Right ventricle myocardium inferior (tissue), 1 donor: ENCODE measurements at regions not wholly inside any gene's neighbourhood (a gene's known extent, or its start where the extent isn't known, plus 50 kb on each side); places are given as distances from the start of the nearest gene placed in this dataset.
"Not testable (repeated sequence)": the region's sequence is repeated elsewhere in the genome, so short reads cannot be mapped to it uniquely, and the experiment has no call there.

Source experiments
- ATAC-seq: fragments of 200-7000 bp; cut with Tn5 transposase; one replicate; pipeline ENCODE4 v1.9.1; 2020; ENCODE audit warnings: mild to moderate bottlenecking, moderate library complexity
- DNase-seq: peaks from one replicate; pipeline ENCODE4 v3.0.0; 2021; ENCODE audit errors: missing footprints
- intact Hi-C: fragments of 100-400 bp; cut with DNase I; formaldehyde crosslinking; loops from one replicate; pipeline ENCODE4 v1.11.0; 2022
- donor health status: DM: no; HTN: yes; CAD: no; lungs with severe emphysema.

- ATAC-seq (no peak), DNase-seq (no peak)
- intact Hi-C loops = no loop called here
These were observed 1525.6 kb downstream of the MAT2B start for GRCh38 chr5:165030971-165031370.

- intact Hi-C loops = no loop called here
- no peak for DNase-seq
- no peak for ATAC-seq
These were observed 1526.0 kb downstream of the MAT2B start for GRCh38 chr5:165031371-165031770.

GRCh38 chr5:165035520-165035919 is 1530.1 kb downstream of the MAT2B start:
- DNase-seq (no peak), ATAC-seq (no peak)
- intact Hi-C loops = no loop called here

GRCh38 chr5:165039748-165040147 is 1534.3 kb downstream of the MAT2B start:
- intact Hi-C loops = no loop called here
- no peak for ATAC-seq

GRCh38 chr5:165045941-165046340 is 1540.5 kb downstream of the MAT2B start:
- intact Hi-C loops, ATAC-seq, DNase-seq: not testable (repeated sequence)

More at GRCh38 chr5:165039748-165040147, 1534.3 kb downstream of the MAT2B start:
- no peak for DNase-seq

GRCh38 chr5:165055476-165055875 is 1550.1 kb downstream of the MAT2B start:
- DNase-seq (no peak), ATAC-seq (no peak)
- intact Hi-C loops = no loop called here

- DNase-seq = no peak
- ATAC-seq = no peak
- intact Hi-C loops = no loop called here
These were observed 1551.7 kb downstream of the MAT2B start for GRCh38 chr5:165057145-165057544.

GRCh38 chr5:165066751-165067385 is 1561.4 kb downstream of the MAT2B start:
- no peak for DNase-seq
- intact Hi-C loops = no loop called here
- ATAC-seq = no peak

- ATAC-seq (no peak), DNase-seq (no peak)
- intact Hi-C loops = no loop called here
These were observed 1571.3 kb downstream of the MAT2B start for GRCh38 chr5:165076686-165077085.

- no peak for ATAC-seq
- intact Hi-C loops = no loop called here
These were observed 1574.0 kb downstream of the MAT2B start for GRCh38 chr5:165079389-165079788.

GRCh38 chr5:165083394-165083793 is 1578.0 kb downstream of the MAT2B start:
- no peak for DNase-seq
- intact Hi-C loops = no loop called here
- ATAC-seq = no peak

More at GRCh38 chr5:165079389-165079788, 1574.0 kb downstream of the MAT2B start:
- DNase-seq = no peak

GRCh38 chr5:165086465-165086864 is 1581.0 kb downstream of the MAT2B start:
- intact Hi-C loops = no loop called here
- ATAC-seq (no peak), DNase-seq (no peak)

- no peak for DNase-seq
- no peak for ATAC-seq
- intact Hi-C loops = no loop called here
These were observed 1589.4 kb downstream of the MAT2B start for GRCh38 chr5:165094782-165095181.

GRCh38 chr5:165101709-165102108 is 1596.3 kb downstream of the MAT2B start:
- DNase-seq = no peak
- ATAC-seq = no peak
- intact Hi-C loops = no loop called here

- DNase-seq = no peak
- ATAC-seq = no peak
- intact Hi-C loops = no loop called here
These were observed 1599.2 kb downstream of the MAT2B start for GRCh38 chr5:165104611-165105010.

- no peak for ATAC-seq
These were observed 1603.4 kb downstream of the MAT2B start for GRCh38 chr5:165108809-165109208.

GRCh38 chr5:165119175-165119574 is 1613.8 kb downstream of the MAT2B start:
- intact Hi-C loops = no loop called here

More at GRCh38 chr5:165108809-165109208, 1603.4 kb downstream of the MAT2B start:
- DNase-seq = no peak
- intact Hi-C loops = no loop called here

GRCh38 chr5:165126598-165126997 is 1621.2 kb downstream of the MAT2B start:
- ATAC-seq (no peak), DNase-seq (no peak)
- intact Hi-C loops = no loop called here

More at GRCh38 chr5:165119175-165119574, 1613.8 kb downstream of the MAT2B start:
- no peak for ATAC-seq
- no peak for DNase-seq

- no peak for ATAC-seq
These were observed 1622.5 kb downstream of the MAT2B start for GRCh38 chr5:165127941-165128340.

GRCh38 chr5:165130656-165131055 is 1625.2 kb downstream of the MAT2B start:
- ATAC-seq = no peak
- no peak for DNase-seq
- intact Hi-C loops = no loop called here

More at GRCh38 chr5:165127941-165128340, 1622.5 kb downstream of the MAT2B start:
- intact Hi-C loops = no loop called here
- DNase-seq = no peak

- ATAC-seq (no peak), DNase-seq (no peak)
- intact Hi-C loops = no loop called here
These were observed 1628.7 kb downstream of the MAT2B start for GRCh38 chr5:165134155-165134554.
